Sciatic nerve (tissue), 2 donors: ENCODE measurements at regions not wholly inside any gene's neighbourhood (a gene's known extent, or its start where the extent isn't known, plus 50 kb on each side); places are given as distances from the start of the nearest gene placed in this dataset.
"Not testable (repeated sequence)": the region's sequence is repeated elsewhere in the genome, so short reads cannot be mapped to it uniquely, and the experiment has no call there.

ENCODE experiments used
- ATAC-seq: fragments of 200-7000 bp; cut with Tn5 transposase; one replicate; pipeline ENCODE4 v1.9.1; 2020; ENCODE audit warnings: mild to moderate bottlenecking, moderate library complexity
- DNase-seq: peaks from one replicate; pipeline ENCODE4 v3.0.0-alpha.2; 2020; ENCODE audit warnings: low spot score
- intact Hi-C: fragments of 100-400 bp; cut with DNase I; formaldehyde crosslinking; loops from one replicate; pipeline ENCODE4 v1.14.2; 2022
- donor health status: DM: no; HTN: no; CAD: no.
- donor health status: DM: no; HTN: no; CAD: no.

GRCh38 chr13:40362502-40362901 lies 303.9 kb downstream of the FOXO1 start:
- DNase-seq (no peak), ATAC-seq (no peak)
- intact Hi-C loops: no loop called here

- DNase-seq: no peak
- intact Hi-C loops: no loop called here
- no peak for ATAC-seq
Observed at GRCh38 chr13:40363653-40364052, 302.8 kb downstream of the FOXO1 start.

- ATAC-seq (no peak), DNase-seq (no peak)
- intact Hi-C loops: no loop called here
Observed at GRCh38 chr13:40366119-40366518, 300.3 kb downstream of the FOXO1 start.

GRCh38 chr13:40368127-40368891 lies 298.1 kb downstream of the FOXO1 start:
- intact Hi-C loops: no loop called here
- ATAC-seq: peak; percentile 43
- no peak for DNase-seq

- DNase-seq: no peak
- intact Hi-C loops: no loop called here
- no peak for ATAC-seq
Observed at GRCh38 chr13:40370661-40371060, 295.8 kb downstream of the FOXO1 start.

GRCh38 chr13:40371531-40372125 lies 294.8 kb downstream of the FOXO1 start:
- intact Hi-C loops: no loop called here
- no peak for DNase-seq
- ATAC-seq: no peak

GRCh38 chr13:40373608-40374007 lies 292.8 kb downstream of the FOXO1 start:
- ATAC-seq, intact Hi-C loops: not testable (repeated sequence)

GRCh38 chr13:40375489-40376171 lies 290.8 kb downstream of the FOXO1 start:
- ATAC-seq (peak; percentile 42), DNase-seq (no peak)
- intact Hi-C loops: no loop called here

More at GRCh38 chr13:40373608-40374007, 292.8 kb downstream of the FOXO1 start:
- DNase-seq: not testable (repeated sequence)

- ATAC-seq (no peak), DNase-seq (no peak)
- intact Hi-C loops: no loop called here
Observed at GRCh38 chr13:40376296-40376849, 290.1 kb downstream of the FOXO1 start.

- intact Hi-C loops: no loop called here
- DNase-seq (no peak), ATAC-seq (peak; percentile 21)
Observed at GRCh38 chr13:40376867-40377535, 289.4 kb downstream of the FOXO1 start.

- intact Hi-C loops: no loop called here
- ATAC-seq (peak; percentile 60), DNase-seq (no peak)
Observed at GRCh38 chr13:40377783-40378182, 288.7 kb downstream of the FOXO1 start.

- intact Hi-C loops: no loop called here
Observed at GRCh38 chr13:40379196-40379595, 287.2 kb downstream of the FOXO1 start.

GRCh38 chr13:40379794-40380578 lies 286.5 kb downstream of the FOXO1 start:
- no peak for ATAC-seq
- intact Hi-C loops: no loop called here
- DNase-seq: no peak

More at GRCh38 chr13:40379196-40379595, 287.2 kb downstream of the FOXO1 start:
- ATAC-seq (no peak), DNase-seq (no peak)

- DNase-seq: peak; percentile 67
- peak; percentile 78 for ATAC-seq
- intact Hi-C loops: no loop called here
Observed at GRCh38 chr13:40381935-40382764, 284.3 kb downstream of the FOXO1 start.

- DNase-seq (no peak), ATAC-seq (peak; percentile 43)
- intact Hi-C loops: no loop called here
Observed at GRCh38 chr13:40383132-40383531, 283.3 kb downstream of the FOXO1 start.

GRCh38 chr13:40383885-40384284 lies 282.6 kb downstream of the FOXO1 start:
- intact Hi-C loops: no loop called here
- ATAC-seq: no peak
- no peak for DNase-seq

- DNase-seq: no peak
- intact Hi-C loops: no loop called here
- ATAC-seq: peak; percentile 35
Observed at GRCh38 chr13:40384976-40385857, 281.2 kb downstream of the FOXO1 start.
